ENCODE measurements at regions not wholly inside any gene's neighbourhood (a gene's known extent, or its start where the extent isn't known, plus 50 kb on each side); places are given as distances from the start of the nearest gene placed in this dataset.

DNA sequence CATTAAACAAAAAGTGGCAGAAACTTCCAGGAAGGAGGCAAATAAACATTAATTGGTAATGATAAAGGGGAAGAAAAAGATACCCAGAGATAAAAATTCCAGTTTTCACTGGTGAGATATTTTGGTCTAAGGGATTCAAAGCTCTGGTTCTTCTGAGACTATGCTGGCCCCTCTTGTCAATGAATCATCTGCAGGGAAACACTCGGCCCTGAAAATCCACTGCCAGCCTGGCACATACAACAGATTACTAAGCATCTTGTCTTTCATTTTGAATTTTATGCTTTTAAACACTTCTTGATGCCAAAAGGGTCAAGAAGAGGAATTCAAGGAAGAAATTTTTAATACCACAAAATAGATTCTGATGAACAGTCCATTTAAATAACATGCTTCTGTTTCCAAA, 1603.8 kb upstream of the ZEB2 start:
- Histone ChIP-seq H3K9ac (ENCODE audit: low read depth, low read length) (no peak overlapping the region), H3K27me3 (ENCODE audit: control insufficient read depth, insufficient read depth, low read length) (no peaks in the 10 kb centered on the region), H3K36me3 (ENCODE audit: insufficient read depth, low read length) (no peaks in the 10 kb centered on the region), H3K4me3 (ENCODE audit: low read length) (no peak overlapping the region), H3K9me3 (replicated peaks; ENCODE audit: low read length) (no peaks in the 10 kb centered on the region), H3K4me2 (ENCODE audit: low read length) (no peak overlapping the region), H3K4me1 (ENCODE audit: control insufficient read depth, insufficient read depth, low read length) (peaks cover 20% of the 10 kb centered on the region)

DNA sequence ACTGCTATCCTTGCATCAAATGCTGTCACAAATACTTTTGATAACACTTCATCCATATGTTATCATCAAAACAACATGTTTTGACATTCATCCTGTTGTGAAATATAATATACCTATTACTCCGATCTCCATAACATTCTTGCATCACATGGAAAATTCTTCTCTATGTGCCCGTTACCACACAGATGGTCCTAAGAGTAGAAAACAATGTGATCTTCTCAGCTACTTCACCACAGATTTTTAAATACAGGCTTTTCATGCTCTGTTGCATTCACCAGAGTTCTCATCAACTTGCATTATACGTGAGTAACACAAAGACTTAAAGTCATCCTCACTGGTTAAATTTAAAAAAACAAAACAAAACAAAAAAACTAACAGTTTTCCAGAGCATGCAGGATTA, 1603.3 kb upstream of the ZEB2 start:
- H3K9ac ChIP-seq (ENCODE audit: low read depth, low read length) = no peak overlapping the region
- peaks cover 20% of the 10 kb centered on the region for H3K4me1 ChIP-seq (ENCODE audit: control insufficient read depth, insufficient read depth, low read length)
- no peak overlapping the region for H3K4me2 ChIP-seq (ENCODE audit: low read length)
- no peak overlapping the region for H3K4me3 ChIP-seq (ENCODE audit: low read length)
- no peaks in the 10 kb centered on the region for H3K27me3 ChIP-seq (ENCODE audit: control insufficient read depth, insufficient read depth, low read length)
- no peaks in the 10 kb centered on the region for H3K9me3 ChIP-seq (replicated peaks; ENCODE audit: low read length)
- no peaks in the 10 kb centered on the region for H3K36me3 ChIP-seq (ENCODE audit: insufficient read depth, low read length)

DNA sequence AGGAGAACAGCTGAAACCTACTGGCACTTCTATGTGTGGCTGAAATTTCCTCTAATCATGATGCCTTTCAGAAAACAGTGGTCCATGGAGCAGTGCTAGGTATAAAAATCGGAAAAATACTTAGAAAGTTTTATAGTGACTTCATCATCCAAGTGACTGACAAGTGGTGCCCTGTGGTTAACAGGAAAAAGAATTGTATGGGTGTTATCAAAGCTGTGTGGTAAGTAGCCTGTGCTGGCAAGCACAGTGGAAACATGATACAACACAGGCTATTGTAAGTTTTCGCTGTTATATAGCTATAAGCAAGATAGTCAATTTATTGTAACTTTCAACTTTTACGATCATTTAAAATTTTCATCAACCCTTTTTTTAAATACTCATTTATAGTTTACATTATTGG, 1599.7 kb upstream of the ZEB2 start:
- no peaks in the 10 kb centered on the region for H3K9me3 ChIP-seq (replicated peaks; ENCODE audit: low read length)
- H3K27me3 ChIP-seq (ENCODE audit: control insufficient read depth, insufficient read depth, low read length) = no peaks in the 10 kb centered on the region
- H3K4me2 ChIP-seq (ENCODE audit: low read length) = no peak overlapping the region
- no peaks in the 10 kb centered on the region for H3K36me3 ChIP-seq (ENCODE audit: insufficient read depth, low read length)
- no peak overlapping the region for H3K4me3 ChIP-seq (ENCODE audit: low read length)
- H3K4me1 ChIP-seq (ENCODE audit: control insufficient read depth, insufficient read depth, low read length) = peaks cover 13% of the 10 kb centered on the region
- no peak overlapping the region for H3K9ac ChIP-seq (ENCODE audit: low read depth, low read length)

DNA sequence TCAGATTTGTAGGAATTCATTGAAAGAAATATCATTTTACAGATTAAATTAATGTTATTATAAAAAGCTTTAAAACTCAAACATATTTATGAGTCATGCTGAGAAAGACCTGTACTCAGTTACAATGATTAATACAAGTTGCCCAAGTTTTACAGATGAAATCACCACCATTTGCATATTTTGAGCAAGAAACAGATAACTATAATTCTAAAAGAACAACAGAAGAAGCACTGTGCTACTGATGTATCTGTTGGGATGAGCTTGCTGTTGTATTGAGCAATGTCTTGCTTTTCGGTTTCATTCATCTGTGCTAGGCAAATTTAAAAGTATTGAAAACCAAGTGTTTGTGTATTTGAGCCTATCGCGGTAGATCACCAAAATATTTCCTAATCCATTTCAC, 1589.1 kb upstream of the ZEB2 start:
- Histone ChIP-seq H3K9me3 (replicated peaks; ENCODE audit: low read length) (no peaks in the 10 kb centered on the region), H3K27me3 (ENCODE audit: control insufficient read depth, insufficient read depth, low read length) (no peaks in the 10 kb centered on the region), H3K9ac (ENCODE audit: low read depth, low read length) (no peak overlapping the region)

DNA sequence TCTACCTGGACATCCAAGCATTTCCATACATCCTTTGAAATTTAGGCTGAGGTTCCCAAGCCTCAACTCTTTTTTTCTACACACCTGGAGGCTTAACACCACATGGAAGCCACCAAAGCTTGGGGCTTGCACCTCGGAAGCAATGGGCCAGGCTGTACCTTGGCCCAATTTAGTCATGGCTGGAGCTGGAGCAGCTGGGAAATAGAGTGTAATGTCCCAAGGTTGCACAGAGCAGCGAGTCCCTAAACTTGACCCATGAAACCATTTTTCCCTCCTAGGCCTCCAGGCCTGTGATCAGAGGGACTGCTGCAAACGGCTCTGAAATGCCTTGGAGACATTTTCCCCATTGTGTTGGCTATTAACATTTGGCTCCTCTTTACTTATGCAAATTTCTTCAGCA, 1574.3 kb upstream of the ZEB2 start:
- H3K9me3 ChIP-seq (replicated peaks; ENCODE audit: low read length) = peaks cover 7% of the 10 kb centered on the region
- no peaks in the 10 kb centered on the region for H3K27me3 ChIP-seq (ENCODE audit: control insufficient read depth, insufficient read depth, low read length)
- no peak overlapping the region for H3K4me3 ChIP-seq (ENCODE audit: low read length)
- H3K36me3 ChIP-seq (ENCODE audit: insufficient read depth, low read length) = no peaks in the 10 kb centered on the region
- H3K9ac ChIP-seq (ENCODE audit: low read depth, low read length) = no peak overlapping the region
- no peaks in the 10 kb centered on the region for H3K4me1 ChIP-seq (ENCODE audit: control insufficient read depth, insufficient read depth, low read length)
- no peak overlapping the region for H3K4me2 ChIP-seq (ENCODE audit: low read length)

More for the DNA sequence above, 1589.1 kb upstream of the ZEB2 start:
- H3K36me3 ChIP-seq (ENCODE audit: insufficient read depth, low read length) = no peaks in the 10 kb centered on the region
- H3K4me2 ChIP-seq (ENCODE audit: low read length) = no peak overlapping the region
- H3K4me1 ChIP-seq (ENCODE audit: control insufficient read depth, insufficient read depth, low read length) = peaks cover 13% of the 10 kb centered on the region
- no peak overlapping the region for H3K4me3 ChIP-seq (ENCODE audit: low read length)

DNA sequence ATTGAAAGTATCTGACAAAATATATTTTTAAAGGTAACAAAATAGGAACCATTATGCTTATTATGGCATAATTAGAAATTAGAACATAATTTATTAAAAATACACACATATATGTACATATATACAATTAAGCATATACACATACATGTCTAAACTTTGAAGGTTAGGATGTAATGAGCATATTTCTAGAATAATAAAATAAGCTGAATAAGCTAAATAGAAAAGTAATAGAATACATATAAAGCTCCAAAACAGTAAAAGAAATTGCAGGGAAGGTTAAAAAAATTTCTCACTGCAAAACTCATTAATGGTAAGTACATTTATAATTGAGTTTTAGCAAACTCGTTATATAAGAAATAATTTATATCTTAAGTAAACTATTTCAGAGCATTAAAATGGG, 1561.5 kb upstream of the ZEB2 start:
- Histone ChIP-seq H3K4me2 (ENCODE audit: low read length) (no peak overlapping the region), H3K27me3 (ENCODE audit: control insufficient read depth, insufficient read depth, low read length) (no peaks in the 10 kb centered on the region), H3K4me3 (ENCODE audit: low read length) (no peak overlapping the region), H3K36me3 (ENCODE audit: insufficient read depth, low read length) (no peaks in the 10 kb centered on the region), H3K4me1 (ENCODE audit: control insufficient read depth, insufficient read depth, low read length) (no peaks in the 10 kb centered on the region), H3K9me3 (replicated peaks; ENCODE audit: low read length) (no peaks in the 10 kb centered on the region), H3K9ac (ENCODE audit: low read depth, low read length) (no peak overlapping the region)

DNA sequence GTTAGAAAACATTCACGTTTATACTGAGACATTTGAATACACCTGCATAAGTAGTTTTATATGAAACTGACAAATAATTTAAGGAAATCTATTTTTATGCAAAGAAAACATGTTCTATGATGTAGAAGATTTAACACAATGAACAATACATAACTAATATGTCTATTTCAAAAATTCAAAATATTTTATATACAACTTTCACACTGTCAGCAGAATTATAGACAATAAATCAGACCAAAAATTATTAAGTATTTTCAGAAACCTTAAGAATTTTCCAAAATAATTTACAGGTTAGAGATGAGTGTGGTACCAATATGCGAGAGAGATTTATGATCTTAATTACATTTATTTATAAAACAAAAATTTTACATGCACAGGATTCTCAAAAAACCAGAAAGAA, 1561.0 kb upstream of the ZEB2 start:
- no peaks in the 10 kb centered on the region for H3K36me3 ChIP-seq (ENCODE audit: insufficient read depth, low read length)
- H3K4me1 ChIP-seq (ENCODE audit: control insufficient read depth, insufficient read depth, low read length) = no peaks in the 10 kb centered on the region
- H3K27me3 ChIP-seq (ENCODE audit: control insufficient read depth, insufficient read depth, low read length) = no peaks in the 10 kb centered on the region
- no peak overlapping the region for H3K9ac ChIP-seq (ENCODE audit: low read depth, low read length)
- H3K9me3 ChIP-seq (replicated peaks; ENCODE audit: low read length) = no peaks in the 10 kb centered on the region
- no peak overlapping the region for H3K4me3 ChIP-seq (ENCODE audit: low read length)
- no peak overlapping the region for H3K4me2 ChIP-seq (ENCODE audit: low read length)

DNA sequence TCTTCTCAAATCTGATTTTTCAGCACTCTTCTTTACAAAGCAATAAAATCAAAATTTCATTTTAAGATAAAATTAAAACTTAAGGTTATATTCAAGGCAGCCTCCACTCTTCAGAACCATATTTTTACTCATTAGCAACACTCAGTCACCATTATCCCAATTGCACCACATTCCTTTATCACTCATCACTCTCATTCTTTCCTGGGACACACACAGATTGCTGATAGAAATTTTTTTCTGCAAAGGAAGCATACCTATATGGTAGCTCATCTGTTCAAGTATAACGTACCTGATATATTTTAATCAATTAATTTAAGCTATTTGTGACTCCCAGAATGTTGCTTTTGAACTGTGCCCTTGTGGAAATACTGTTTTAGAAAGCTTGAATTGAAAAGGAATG, 1559.3 kb upstream of the ZEB2 start:
- no peaks in the 10 kb centered on the region for H3K27me3 ChIP-seq (ENCODE audit: control insufficient read depth, insufficient read depth, low read length)
- no peak overlapping the region for H3K4me3 ChIP-seq (ENCODE audit: low read length)
- no peak overlapping the region for H3K9ac ChIP-seq (ENCODE audit: low read depth, low read length)
- H3K9me3 ChIP-seq (replicated peaks; ENCODE audit: low read length) = no peaks in the 10 kb centered on the region
- H3K36me3 ChIP-seq (ENCODE audit: insufficient read depth, low read length) = no peaks in the 10 kb centered on the region
- no peak overlapping the region for H3K4me2 ChIP-seq (ENCODE audit: low read length)
- H3K4me1 ChIP-seq (ENCODE audit: control insufficient read depth, insufficient read depth, low read length) = no peaks in the 10 kb centered on the region

DNA sequence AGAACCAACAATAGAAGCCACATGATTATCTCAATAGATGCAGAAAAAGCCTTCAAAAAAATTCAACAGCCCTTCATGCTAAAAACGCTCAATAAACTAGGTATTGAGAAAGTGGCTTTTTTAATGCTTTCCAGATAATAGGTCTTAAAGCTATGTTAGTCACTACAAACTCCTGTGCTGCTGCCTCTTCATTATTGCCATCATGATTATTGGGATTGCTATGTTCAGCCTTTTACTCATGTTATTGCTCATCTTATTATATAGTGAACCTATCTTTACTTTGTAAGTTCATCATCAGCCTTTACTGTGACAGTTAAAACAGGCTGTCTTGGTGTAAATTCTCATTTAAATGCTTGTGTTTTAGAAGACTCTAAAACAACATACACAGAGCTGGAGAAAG, 1557.2 kb upstream of the ZEB2 start:
- H3K4me3 ChIP-seq (ENCODE audit: low read length) = no peak overlapping the region
- no peaks in the 10 kb centered on the region for H3K4me1 ChIP-seq (ENCODE audit: control insufficient read depth, insufficient read depth, low read length)
- H3K27me3 ChIP-seq (ENCODE audit: control insufficient read depth, insufficient read depth, low read length) = no peaks in the 10 kb centered on the region
- no peak overlapping the region for H3K9ac ChIP-seq (ENCODE audit: low read depth, low read length)
- no peaks in the 10 kb centered on the region for H3K36me3 ChIP-seq (ENCODE audit: insufficient read depth, low read length)
- no peaks in the 10 kb centered on the region for H3K9me3 ChIP-seq (replicated peaks; ENCODE audit: low read length)
- no peak overlapping the region for H3K4me2 ChIP-seq (ENCODE audit: low read length)

DNA sequence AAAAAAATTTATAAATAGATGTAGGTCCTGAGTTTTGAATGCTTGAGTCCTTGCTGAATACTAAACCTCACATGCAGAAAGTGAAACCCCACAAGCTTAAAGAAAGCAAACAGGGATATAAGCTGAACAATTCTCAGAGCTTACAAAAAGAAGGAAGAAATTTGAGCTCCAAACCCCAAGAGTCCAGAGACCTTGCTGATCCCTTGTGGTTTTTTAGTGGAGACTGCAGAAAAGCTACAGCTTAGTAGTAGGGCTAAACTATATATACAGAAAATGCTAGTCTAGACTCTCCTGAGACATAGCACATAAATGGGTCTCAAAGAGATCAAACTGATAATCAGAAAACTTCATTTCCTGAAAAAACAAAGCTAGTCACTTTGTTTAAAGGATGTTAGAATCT, 1548.1 kb upstream of the ZEB2 start:
- Histone ChIP-seq H3K4me2 (ENCODE audit: low read length) (no peak overlapping the region), H3K4me3 (ENCODE audit: low read length) (no peak overlapping the region), H3K36me3 (ENCODE audit: insufficient read depth, low read length) (no peaks in the 10 kb centered on the region), H3K4me1 (ENCODE audit: control insufficient read depth, insufficient read depth, low read length) (no peaks in the 10 kb centered on the region), H3K27me3 (ENCODE audit: control insufficient read depth, insufficient read depth, low read length) (no peaks in the 10 kb centered on the region), H3K9ac (ENCODE audit: low read depth, low read length) (no peak overlapping the region), H3K9me3 (replicated peaks; ENCODE audit: low read length) (no peaks in the 10 kb centered on the region)

DNA sequence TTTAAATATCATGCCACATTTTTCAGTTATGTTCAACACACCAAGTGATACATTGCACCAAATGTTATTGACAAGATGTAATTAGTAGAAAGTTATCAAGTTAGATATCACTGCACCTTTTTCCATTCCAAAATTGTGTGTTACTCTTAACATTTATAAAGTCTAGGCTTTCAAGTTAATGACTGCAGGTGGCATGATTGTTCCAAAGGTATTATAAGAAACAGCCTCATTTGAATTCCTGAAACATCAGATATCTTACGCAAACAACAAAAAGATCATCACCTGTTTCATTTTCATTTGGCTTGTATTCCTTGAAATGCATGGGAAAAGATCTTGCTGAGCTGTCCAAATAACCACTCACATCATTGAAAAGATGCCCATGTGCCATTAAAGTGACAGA, 1528.2 kb upstream of the ZEB2 start:
- Histone ChIP-seq H3K4me3 (ENCODE audit: low read length) (no peak overlapping the region), H3K36me3 (ENCODE audit: insufficient read depth, low read length) (no peaks in the 10 kb centered on the region), H3K27me3 (ENCODE audit: control insufficient read depth, insufficient read depth, low read length) (no peaks in the 10 kb centered on the region), H3K9me3 (replicated peaks; ENCODE audit: low read length) (no peaks in the 10 kb centered on the region), H3K4me1 (ENCODE audit: control insufficient read depth, insufficient read depth, low read length) (no peaks in the 10 kb centered on the region), H3K9ac (ENCODE audit: low read depth, low read length) (no peak overlapping the region), H3K4me2 (ENCODE audit: low read length) (no peak overlapping the region)

DNA sequence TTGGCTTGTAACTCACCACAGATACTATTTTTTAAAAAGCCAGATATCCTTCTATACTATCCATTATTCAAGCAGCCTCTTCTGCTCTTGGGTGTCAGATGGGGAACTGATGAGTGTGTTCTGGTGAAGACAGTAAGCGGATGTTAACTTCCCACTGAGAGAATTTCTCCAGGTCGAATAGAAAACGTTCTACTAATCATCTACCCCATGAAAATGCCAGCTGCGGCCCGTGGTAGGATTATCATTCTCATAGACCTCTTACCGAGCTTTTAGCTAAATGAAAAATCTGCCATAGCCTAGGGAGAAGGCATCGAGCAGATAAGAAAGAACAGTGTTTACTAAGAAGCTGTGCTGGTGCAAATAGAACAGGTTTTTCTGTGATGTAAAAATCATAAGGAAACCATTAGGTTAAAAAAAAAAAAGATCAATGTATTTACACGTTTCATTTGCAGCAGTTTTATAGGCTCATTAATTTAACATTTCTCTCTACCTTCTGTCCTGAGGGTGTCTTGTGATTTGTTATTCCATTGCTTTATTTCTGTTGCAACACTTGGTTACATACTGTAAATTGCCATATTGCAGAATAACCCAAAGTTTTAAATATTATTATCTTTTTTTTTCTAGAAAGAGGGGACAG, 1521.5 kb upstream of the ZEB2 start:
- Histone ChIP-seq H3K4me2 (ENCODE audit: low read length) (no peak overlapping the region), H3K4me1 (ENCODE audit: control insufficient read depth, insufficient read depth, low read length) (no peaks in the 10 kb centered on the region), H3K27me3 (ENCODE audit: control insufficient read depth, insufficient read depth, low read length) (no peaks in the 10 kb centered on the region), H3K4me3 (ENCODE audit: low read length) (no peak overlapping the region), H3K36me3 (ENCODE audit: insufficient read depth, low read length) (no peaks in the 10 kb centered on the region), H3K9me3 (replicated peaks; ENCODE audit: low read length) (no peaks in the 10 kb centered on the region), H3K9ac (ENCODE audit: low read depth, low read length) (no peak overlapping the region)

All from skeletal muscle satellite cell (primary cell).